Keratinocyte (primary cell): ENCODE measurements at regions not wholly inside any gene's neighbourhood (a gene's known extent, or its start where the extent isn't known, plus 50 kb on each side); places are given as distances from the start of the nearest gene placed in this dataset.

Experiments used
- DNase-seq: peaks from one replicate; pipeline ENCODE4 v3.0.0-alpha.2; 2011; ENCODE audit warnings: low read depth, missing footprints, low spot score
- FAIRE-seq: peaks from 2 replicates; lab custom pipeline; 2011; peaks lifted over from hg19 to GRCh38; lab: Jason Lieb, UNC
- H2AFZ ChIP-seq: 2 replicates; pipeline ENCODE4 v1.6.0; 2012; ENCODE audit warnings: low read length, control low read depth, inconsistent platforms; ENCODE audit not compliant: control insufficient read depth
- H3K27ac ChIP-seq: 2 replicates; pipeline ENCODE4 v1.5.1; 2011; ENCODE audit warnings: low read length; ENCODE audit not compliant: control insufficient read depth, insufficient read depth
- H3K27me3 ChIP-seq: 3 replicates; pipeline ENCODE4 v1.6.0; 2011; ENCODE audit warnings: low read length; ENCODE audit not compliant: control insufficient read depth, insufficient read depth; ENCODE audit errors: extremely low read depth
- H3K36me3 ChIP-seq, 2 experiments: 2 replicates in 1 of 2; 3 replicates in 1 of 2; pipeline ENCODE4 v1.5.1; 2011; ENCODE audit warnings: low read length in 2 of 2, mild to moderate bottlenecking in 1 of 2; ENCODE audit not compliant: control insufficient read depth in 2 of 2, insufficient read depth in 2 of 2; ENCODE audit errors: extremely low read depth in 1 of 2
- H3K4me1 ChIP-seq: 3 replicates; pipeline ENCODE4 v1.5.1; 2011; ENCODE audit warnings: low read length; ENCODE audit not compliant: control insufficient read depth, insufficient read depth; ENCODE audit errors: extremely low read depth
- H3K4me2 ChIP-seq: 3 replicates; pipeline ENCODE4 v1.6.0; 2011; ENCODE audit warnings: low read depth, low read length; ENCODE audit not compliant: control insufficient read depth, insufficient read depth; ENCODE audit errors: extremely low read depth
- H3K4me3 ChIP-seq, 3 experiments: fragments of 200-600 bp in 1 of 3; sonication (generic) in 1 of 3; 2 replicates in 2 of 3; 3 replicates in 1 of 3; pipeline ENCODE4 v1.5.1; 2011 to 2016; ENCODE audit warnings: low read length in 3 of 3, mild to moderate bottlenecking in 3 of 3, control low read depth in 2 of 3, inconsistent platforms in 1 of 3, low read depth in 1 of 3, mixed read lengths in 1 of 3, mixed run types in 1 of 3, moderate library complexity in 1 of 3; ENCODE audit not compliant: control insufficient read depth in 2 of 3, insufficient read depth in 2 of 3; ENCODE audit errors: extremely low read depth in 1 of 3
- H3K79me2 ChIP-seq: 2 replicates; pipeline ENCODE4 v1.6.0; 2012; ENCODE audit warnings: low read length; ENCODE audit not compliant: control insufficient read depth, insufficient read depth
- H3K9ac ChIP-seq: 3 replicates; pipeline ENCODE4 v1.6.0; 2011; ENCODE audit warnings: low read length; ENCODE audit not compliant: control insufficient read depth, insufficient read depth; ENCODE audit errors: extremely low read depth
- H3K9me1 ChIP-seq: 3 replicates; pipeline ENCODE4 v1.6.0; 2011; ENCODE audit warnings: low read length; ENCODE audit not compliant: control insufficient read depth, insufficient read depth; ENCODE audit errors: extremely low read depth
- H3K9me3 ChIP-seq: 2 replicates; pipeline ENCODE4 v1.5.1; 2012; ENCODE audit warnings: low read depth, low read length; ENCODE audit not compliant: control insufficient read depth
- H4K20me1 ChIP-seq: 3 replicates; pipeline ENCODE4 v1.6.0; 2011; ENCODE audit warnings: low read length; ENCODE audit not compliant: control insufficient read depth, insufficient read depth; ENCODE audit errors: extremely low read depth
- CTCF ChIP-seq, 3 experiments: IDR thresholded peaks in 1 of 3; conservative IDR thresholded peaks in 1 of 3; optimal IDR thresholded peaks in 1 of 3; 2 replicates in 2 of 3; 3 replicates in 1 of 3; pipeline versions ENCODE3 to v1.5.1; 2011; ENCODE audit warnings: low read length in 3 of 3, mild to moderate bottlenecking in 3 of 3, moderate library complexity in 2 of 3, control low read depth in 1 of 3, inconsistent platforms in 1 of 3; ENCODE audit not compliant: insufficient read depth in 2 of 3; ENCODE audit errors: extremely low read depth in 1 of 3
- EZH2 ChIP-seq: IDR thresholded peaks from one replicate; pipeline ENCODE4 v1.6.1; 2012; ENCODE audit warnings: inconsistent platforms, mild to moderate bottlenecking, low read length, moderate library complexity
- dilution Hi-C: fragments of 300-500 bp; cut with MboI; formaldehyde crosslinking; loops from one replicate; pipeline ENCODE4 v1.7.0; 2020; ENCODE audit warnings: low sequenced_read_pairs; ENCODE audit not compliant: extremely low pct_ligation_motif_present

DNA sequence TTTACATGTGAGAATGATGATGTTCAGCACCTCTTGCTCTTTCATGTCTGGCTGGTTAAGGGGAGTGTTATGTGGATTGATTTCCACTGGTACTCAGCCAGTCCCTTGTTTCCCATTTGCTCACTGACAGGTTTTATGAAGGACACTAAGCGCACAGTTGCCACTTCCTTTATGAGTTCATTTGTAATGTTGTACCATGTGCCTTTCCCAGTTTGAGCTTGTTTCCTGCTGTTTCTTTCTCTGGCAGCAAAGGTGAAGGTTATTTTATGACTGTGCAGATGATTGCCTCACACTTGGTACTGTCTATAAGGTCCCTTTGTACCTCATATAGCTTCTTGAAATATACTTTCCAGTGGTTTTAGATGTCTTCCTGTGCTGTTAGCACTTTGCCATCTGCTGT, 1700.5 kb upstream of the TMEFF2 start:
- FAIRE-seq, result no peak

GRCh38 chr2:193894081-193894480, 1699.3 kb upstream of the TMEFF2 start:
- no peak overlapping the region for H3K4me3 ChIP-seq
- H2AFZ ChIP-seq, result no peak overlapping the region
- no peaks in the 10 kb centered on the region for H3K9me1 ChIP-seq
- DNase-seq (no peak), FAIRE-seq (no peak)
- no peak overlapping the region for H3K4me2 ChIP-seq
- no peak overlapping the region for H3K27ac ChIP-seq
- dilution Hi-C loops, result no loop called here
- H3K4me1 ChIP-seq, result no peaks in the 10 kb centered on the region
- H3K79me2 ChIP-seq, result no peaks in the 10 kb centered on the region
- H3K9ac ChIP-seq, result no peak overlapping the region
- no peaks in the 10 kb centered on the region for H3K27me3 ChIP-seq
- no peaks in the 10 kb centered on the region for H3K9me3 ChIP-seq
- no peaks in the 10 kb centered on the region for H3K36me3 ChIP-seq
- TF ChIP-seq CTCF (optimal IDR thresholded peaks at IDR 0.05 in 1 of 3, IDR thresholded peaks at IDR 0.05 in 1 of 3, conservative IDR thresholded peaks at IDR 0.05 in 1 of 3; ENCODE audit: extremely low read depth in 1 of 3, insufficient read depth in 2 of 3, low read length in 3 of 3) (no peak), EZH2 (no peak)
- no peaks in the 10 kb centered on the region for H4K20me1 ChIP-seq

More for the DNA sequence above, 1700.5 kb upstream of the TMEFF2 start:
- no peaks in the 10 kb centered on the region for H3K9me1 ChIP-seq
- DNase-seq, result no peak
- no peaks in the 10 kb centered on the region for H3K9me3 ChIP-seq
- no peaks in the 10 kb centered on the region for H3K36me3 ChIP-seq
- no peaks in the 10 kb centered on the region for H3K79me2 ChIP-seq
- dilution Hi-C loops, result no loop called here
- no peaks in the 10 kb centered on the region for H3K4me1 ChIP-seq
- no peak overlapping the region for H3K4me2 ChIP-seq
- TF ChIP-seq CTCF (optimal IDR thresholded peaks at IDR 0.05 in 1 of 3, IDR thresholded peaks at IDR 0.05 in 1 of 3, conservative IDR thresholded peaks at IDR 0.05 in 1 of 3; ENCODE audit: extremely low read depth in 1 of 3, insufficient read depth in 2 of 3, low read length in 3 of 3), result no peak
- no peak for TF ChIP-seq EZH2
- no peak overlapping the region for H3K9ac ChIP-seq
- no peak overlapping the region for H2AFZ ChIP-seq
- H3K4me3 ChIP-seq, result no peak overlapping the region
- no peaks in the 10 kb centered on the region for H3K27me3 ChIP-seq
- no peak overlapping the region for H3K27ac ChIP-seq
- H4K20me1 ChIP-seq, result no peaks in the 10 kb centered on the region
